Hepatocyte (in vitro differentiated cells): ENCODE measurements at regions not wholly inside any gene's neighbourhood (a gene's known extent, or its start where the extent isn't known, plus 50 kb on each side); places are given as distances from the start of the nearest gene placed in this dataset.

Source experiments
- EZH2phosphoT487 ChIP-seq: fragments of 200-600 bp; sonication (generic); IDR thresholded peaks from one replicate; pipeline ENCODE4 v1.6.1; 2018; ENCODE audit warnings: antibody characterized with exemption, mild to moderate bottlenecking, low read depth, moderate library complexity; ENCODE audit not compliant: unreplicated experiment, severe bottlenecking
- TF ChIP-seq, protein P1 (sequence below): fragments of 200-600 bp; sonication (generic); IDR thresholded peaks from 2 replicates; pipeline ENCODE4 v1.5.1; 2016; ENCODE audit warnings: antibody characterized with exemption, mild to moderate bottlenecking; ENCODE audit not compliant: poor library complexity

DNA sequence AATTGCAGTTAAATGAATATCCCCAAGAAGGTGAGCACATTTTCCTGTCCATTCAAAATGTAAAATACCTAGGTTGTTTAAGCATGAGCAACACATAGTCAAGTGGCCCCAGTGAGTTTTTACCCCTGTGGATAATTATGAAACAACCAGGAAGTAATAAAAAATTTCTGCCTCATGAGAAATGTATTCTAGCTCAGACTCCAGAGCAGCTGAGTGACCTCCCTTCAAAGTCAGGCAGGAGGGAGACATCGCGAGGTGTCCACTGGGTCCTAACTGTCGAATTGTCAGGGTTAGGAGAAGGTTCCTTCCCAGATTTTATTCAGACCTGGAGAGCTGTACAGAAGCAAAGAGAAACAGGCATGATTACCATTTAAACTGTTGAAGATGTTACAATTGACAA is 416.6 kb upstream of the SMIM21 start:
- TF ChIP-seq, protein P1, sequence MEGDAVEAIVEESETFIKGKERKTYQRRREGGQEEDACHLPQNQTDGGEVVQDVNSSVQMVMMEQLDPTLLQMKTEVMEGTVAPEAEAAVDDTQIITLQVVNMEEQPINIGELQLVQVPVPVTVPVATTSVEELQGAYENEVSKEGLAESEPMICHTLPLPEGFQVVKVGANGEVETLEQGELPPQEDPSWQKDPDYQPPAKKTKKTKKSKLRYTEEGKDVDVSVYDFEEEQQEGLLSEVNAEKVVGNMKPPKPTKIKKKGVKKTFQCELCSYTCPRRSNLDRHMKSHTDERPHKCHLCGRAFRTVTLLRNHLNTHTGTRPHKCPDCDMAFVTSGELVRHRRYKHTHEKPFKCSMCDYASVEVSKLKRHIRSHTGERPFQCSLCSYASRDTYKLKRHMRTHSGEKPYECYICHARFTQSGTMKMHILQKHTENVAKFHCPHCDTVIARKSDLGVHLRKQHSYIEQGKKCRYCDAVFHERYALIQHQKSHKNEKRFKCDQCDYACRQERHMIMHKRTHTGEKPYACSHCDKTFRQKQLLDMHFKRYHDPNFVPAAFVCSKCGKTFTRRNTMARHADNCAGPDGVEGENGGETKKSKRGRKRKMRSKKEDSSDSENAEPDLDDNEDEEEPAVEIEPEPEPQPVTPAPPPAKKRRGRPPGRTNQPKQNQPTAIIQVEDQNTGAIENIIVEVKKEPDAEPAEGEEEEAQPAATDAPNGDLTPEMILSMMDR: no peak
- TF ChIP-seq EZH2phosphoT487: no peak
